Panc1 (cell line): ENCODE measurements at regions not wholly inside any gene's neighbourhood (a gene's known extent, or its start where the extent isn't known, plus 50 kb on each side); places are given as distances from the start of the nearest gene placed in this dataset.

ENCODE experiments used
- ATAC-seq: fragments of 200-7000 bp; cut with Tn5 transposase; 2 replicates; pipeline ENCODE4 v1.9.1; 2020; ENCODE audit warnings: mild to moderate bottlenecking, moderate library complexity
- BruUV-seq: library from RNA; stranded (reverse); fragments of 400-500 nt; replicated peaks from 2 replicates; lab custom pipeline; 2021; lab: Mats Ljungman, UMichigan
- CTCF ChIA-PET: fragments of 300-600 bp; sonication (Branson Sonifier 250); formaldehyde crosslinking; loops from one replicate; lab custom pipeline; 2022; ENCODE audit warnings: antibody characterized with exemption; lab: Charles Lee
- POLR2A ChIA-PET: fragments of 300-600 bp; sonication (Branson Sonifier 250); formaldehyde crosslinking; loops from one replicate; lab custom pipeline; 2022; ENCODE audit warnings: antibody characterized with exemption; lab: Charles Lee
- DNase-seq: peaks from one replicate; pipeline ENCODE4 v3.0.0-alpha.2; 2010; ENCODE audit warnings: low read depth, low spot score
- H3K27ac ChIP-seq: 2 replicates; pipeline ENCODE4 v1.5.1; 2011; ENCODE audit warnings: mild to moderate bottlenecking, low read length, inconsistent platforms
- H3K27me3 ChIP-seq: fragments of 200-500 bp; sonication (Bioruptor generic); 2 replicates; pipeline ENCODE4 v1.6.0; 2014; ENCODE audit warnings: low read length, inconsistent platforms; ENCODE audit not compliant: control insufficient read depth, insufficient read depth
- H3K36me3 ChIP-seq: fragments of 200-500 bp; sonication (Bioruptor generic); 2 replicates; pipeline ENCODE4 v1.5.1; 2014; ENCODE audit warnings: inconsistent platforms, mild to moderate bottlenecking, low read length, moderate library complexity; ENCODE audit not compliant: control insufficient read depth, insufficient read depth
- H3K4me1 ChIP-seq: 2 replicates; pipeline ENCODE4 v1.5.1; 2011; ENCODE audit warnings: inconsistent platforms, mild to moderate bottlenecking, low read length, moderate library complexity; ENCODE audit not compliant: control insufficient read depth, insufficient read depth
- H3K4me3 ChIP-seq, 2 experiments: 2 replicates each; pipeline ENCODE4 v1.5.1; 2011 to 2012; ENCODE audit warnings: low read depth in 2 of 2, low read length in 2 of 2, mild to moderate bottlenecking in 2 of 2, inconsistent platforms in 1 of 2, moderate library complexity in 1 of 2
- H3K9me3 ChIP-seq: fragments of 200-500 bp; sonication (Bioruptor generic); 2 replicates; pipeline ENCODE4 v1.5.1; 2014; ENCODE audit warnings: low read depth, mild to moderate bottlenecking, inconsistent platforms, low read length, moderate library complexity; ENCODE audit not compliant: control insufficient read depth, insufficient read depth
- CTCF ChIP-seq: fragments of 450-650 bp; IDR thresholded peaks from 2 replicates; pipeline ENCODE4 v1.5.1; 2017; ENCODE audit warnings: mild to moderate bottlenecking
- POLR2AphosphoS5 ChIP-seq: IDR thresholded peaks from 2 replicates; pipeline ENCODE4 v1.6.1; 2012; ENCODE audit warnings: mild to moderate bottlenecking, low read depth, low read length, moderate library complexity
- REST ChIP-seq, 2 experiments: IDR thresholded peaks; 2 replicates each; pipeline ENCODE4 v1.6.1; 2011 to 2012; ENCODE audit warnings: low read depth in 2 of 2, control low read depth in 1 of 2, low read length in 1 of 2, mild to moderate bottlenecking in 1 of 2, moderate library complexity in 1 of 2; ENCODE audit not compliant: insufficient read depth in 1 of 2
- SIN3A ChIP-seq: IDR thresholded peaks from 2 replicates; pipeline ENCODE4 v1.6.1; 2012; ENCODE audit warnings: low read depth, mild to moderate bottlenecking, low read length, moderate library complexity, borderline replicate concordance; ENCODE audit not compliant: insufficient read depth
- TCF7L2 ChIP-seq: IDR thresholded peaks from 2 replicates; pipeline ENCODE4 v1.6.1; 2011; ENCODE audit warnings: mild to moderate bottlenecking, low read depth, low read length, inconsistent platforms
- in situ Hi-C: cut with HindIII; loops from 2 replicates; pipeline ENCODE4 v1.10.0; 2016; ENCODE audit warnings: low sequenced_read_pairs, low pct_unique_long_range_greater_than_20kb
- intact Hi-C: fragments of 100-400 bp; cut with micrococcal nuclease; formaldehyde crosslinking; loops from one replicate; pipeline ENCODE4 v1.10.0; 2022; ENCODE audit not compliant: unreplicated experiment

GRCh38 chr4:180058691-180059215 is 2184.4 kb upstream of the TENM3 start:
- no peak for ATAC-seq
- intact Hi-C loops, result no loop called here
- H3K4me1 ChIP-seq, result no peaks in the 10 kb centered on the region
- no peaks in the 10 kb centered on the region for H3K9me3 ChIP-seq
- no TSS peak for BruUV-seq
- ChIA-PET CTCF (no interaction called here), POLR2A (no interaction called here)
- in situ Hi-C loops, result no loop called here
- no peak overlapping the region for H3K27ac ChIP-seq
- no peaks in the 10 kb centered on the region for H3K36me3 ChIP-seq
- H3K4me3 ChIP-seq, result no peak overlapping the region; a peak in 1 of 4 replicates
- no peak for TF ChIP-seq POLR2AphosphoS5
- DNase-seq, result no peak
- H3K27me3 ChIP-seq, result no peaks in the 10 kb centered on the region

GRCh38 chr4:180059216-180059881 is 2183.9 kb upstream of the TENM3 start:
- Histone ChIP-seq H3K27me3 (no peaks in the 10 kb centered on the region), H3K9me3 (no peaks in the 10 kb centered on the region), H3K4me3 (no peak overlapping the region; a peak in 1 of 4 replicates), H3K36me3 (no peaks in the 10 kb centered on the region), H3K27ac (no peak overlapping the region), H3K4me1 (no peaks in the 10 kb centered on the region)
- in situ Hi-C loops, result no loop called here
- POLR2A ChIA-PET, result no interaction called here
- TF ChIP-seq SIN3A, result no peak
- no peak for TF ChIP-seq CTCF
- no peak for TF ChIP-seq REST (IDR thresholded peaks at IDR 0.05; ENCODE audit: insufficient read depth in 1 of 2, low read depth in 2 of 2, low read length in 1 of 2)
- no peak for TF ChIP-seq POLR2AphosphoS5
- TF ChIP-seq TCF7L2, result no peak
- no TSS peak for BruUV-seq
- CTCF ChIA-PET, result no interaction called here
- DNase-seq, result no peak
- no peak for ATAC-seq
- intact Hi-C loops, result no loop called here

GRCh38 chr4:180060159-180060889 is 2182.9 kb upstream of the TENM3 start:
- no peak for DNase-seq
- BruUV-seq, result no TSS peak
- intact Hi-C loops, result loop anchor here (5.0 kb wide), 1 partner anchor 252 kb away; no protein-coding TSS in a partner anchor

More at GRCh38 chr4:180060159-180060889, 2182.9 kb upstream of the TENM3 start:
- no peak for ATAC-seq
- no peak for TF ChIP-seq SIN3A
- TF ChIP-seq POLR2AphosphoS5, result no peak
- no peak; the same call in 1 of the 2 replicates for TF ChIP-seq CTCF
- TF ChIP-seq REST (IDR thresholded peaks at IDR 0.05; ENCODE audit: insufficient read depth in 1 of 2, low read depth in 2 of 2, low read length in 1 of 2), result no peak
- TF ChIP-seq TCF7L2, result no peak
- H3K4me3 ChIP-seq, result no peak overlapping the region
- ChIA-PET POLR2A (no interaction called here), CTCF (interaction anchor here (0.5 kb wide), 1 partner anchor 604 kb away, joined by 9 read pairs; no protein-coding TSS in a partner anchor)
- no peak overlapping the region for H3K27ac ChIP-seq
- in situ Hi-C loops, result no loop called here
- no peaks in the 10 kb centered on the region for H3K27me3 ChIP-seq
- H3K4me1 ChIP-seq, result no peaks in the 10 kb centered on the region
- no peaks in the 10 kb centered on the region for H3K36me3 ChIP-seq
- no peaks in the 10 kb centered on the region for H3K9me3 ChIP-seq
